ENCODE measurements at regions not wholly inside any gene's neighbourhood (a gene's known extent, or its start where the extent isn't known, plus 50 kb on each side); places are given as distances from the start of the nearest gene placed in this dataset.

DNA sequence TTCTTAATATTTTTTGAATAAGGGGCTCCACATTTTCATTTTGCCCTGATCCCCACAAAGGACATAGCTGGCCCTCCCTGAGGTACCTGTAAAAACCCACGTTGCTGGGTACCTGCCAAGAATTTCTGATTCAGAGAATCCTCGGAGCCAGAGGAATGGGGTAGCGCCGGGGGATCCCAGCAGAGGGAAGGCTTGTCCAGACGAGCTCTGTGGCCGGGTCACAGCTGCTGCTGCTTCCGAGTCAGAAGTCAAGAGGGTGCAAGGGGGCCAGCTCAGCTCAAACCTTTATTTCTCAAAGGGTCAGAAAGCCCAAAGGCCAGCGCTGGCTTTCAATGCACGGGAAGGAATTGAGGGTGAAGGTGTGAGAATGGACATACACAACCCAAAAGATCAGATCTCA, 68.9 kb upstream of the SDK2 start:
- ChIA-PET POLR2A (ENCODE audit: partially characterized antibody) (interaction anchor here (1.0 kb wide), 1 partner anchor 15 kb away, joined by 3 read pairs; no protein-coding TSS in a partner anchor), CTCF (ENCODE audit: partially characterized antibody) (interaction anchor here (0.6 to 10.6 kb wide), 13 partner anchors 9 to 373 kb away, joined by 3 to 175 read pairs (median 4); partner anchors contain the start of gene SDK2)
- Histone ChIP-seq H3K56ac (replicated peaks; ENCODE audit: insufficient read length, low read depth, low read length) (no peak overlapping the region), H3K79me2 (ENCODE audit: control insufficient read depth in 1 of 2, insufficient read depth in 2 of 2, low read length in 2 of 2) (no peaks in the 10 kb centered on the region), H4K5ac (ENCODE audit: insufficient read length, low read depth, low read length) (no peak overlapping the region), H3K23me2 (ENCODE audit: low read depth, low read length) (peaks cover 3% of the 10 kb centered on the region; the same call in 1 of the 2 replicates), H3K4ac (replicated peaks; ENCODE audit: insufficient read length, low read depth, low read length) (no peak overlapping the region), H3K9me3 (ENCODE audit: insufficient read depth in 2 of 2, low read depth in 1 of 2, low read length in 1 of 2) (no peaks in the 10 kb centered on the region), H2BK120ac (replicated peaks; ENCODE audit: low read depth, low read length) (no peak overlapping the region), H3K27ac (ENCODE audit: low read depth, low read length) (no peak overlapping the region), H2BK12ac (ENCODE audit: low read depth, low read length) (no peak overlapping the region), H4K20me1 (replicated peaks in 1 of 2; ENCODE audit: control insufficient read depth in 1 of 2, insufficient read depth in 2 of 2, low read length in 2 of 2) (no peaks in the 10 kb centered on the region), H3K27me3 (replicated peaks in 1 of 4; ENCODE audit: control insufficient read depth in 3 of 4, extremely low read depth in 1 of 4, insufficient read depth in 3 of 4, low read length in 3 of 4) (peaks cover 0 to 4% (median under 1%) of the 10 kb centered on the region in 4 experiments; a peak in 3 of 7 replicates), H4K8ac (ENCODE audit: extremely low read depth, insufficient read depth, low read length) (no peak overlapping the region), H3K4me3 (ENCODE audit: extremely low read depth in 1 of 4, insufficient read depth in 2 of 4, low read depth in 3 of 4, low read length in 4 of 4) (no peak overlapping the region), H2BK20ac (ENCODE audit: low read length) (no peak overlapping the region; the same call in 1 of the 2 replicates), H2AK5ac (ENCODE audit: low read depth, low read length) (no peak overlapping the region), H4K91ac (replicated peaks; ENCODE audit: insufficient read length, low read length) (peak overlapping the region; percentile 22), H3K4me1 (replicated peaks in 1 of 4; ENCODE audit: control insufficient read depth in 3 of 4, insufficient read depth in 4 of 4, low read length in 3 of 4) (peaks cover 0 to 8% (median 3%) of the 10 kb centered on the region in 4 experiments; a peak in 5 of 7 replicates), H2BK5ac (ENCODE audit: low read depth, low read length) (peak overlapping the region; percentile 4; the same call in 1 of the 2 replicates), H3K4me2 (ENCODE audit: insufficient read depth in 1 of 2, low read depth in 2 of 2, low read length in 2 of 2) (no peak overlapping the region), H3K9ac (replicated peaks in 1 of 4; ENCODE audit: extremely low read depth in 1 of 4, low read depth in 3 of 4, low read length in 3 of 4) (no peak overlapping the region), H2BK15ac (ENCODE audit: low read length) (0 out of 2 replicates have a peak overlapping the region, but pooled peaks have one; percentile 97), H3K79me1 (ENCODE audit: low read depth, low read length) (no peaks in the 10 kb centered on the region), H3K18ac (ENCODE audit: extremely low read depth, low read length) (no peak overlapping the region), H3K23ac (ENCODE audit: insufficient read length) (no peak overlapping the region), H3K36me3 (ENCODE audit: control insufficient read depth in 2 of 4, insufficient read depth in 4 of 4, low read length in 3 of 4) (no peaks in the 10 kb centered on the region), H3K14ac (ENCODE audit: insufficient read length) (no peak overlapping the region), H2AFZ (ENCODE audit: low read length) (0 out of 2 replicates have a peak overlapping the region, but pooled peaks have one; percentile 57)
- 69% methylated on average over 9 of the region's 9 CpGs; no CpG with 5 or more reads in 1 of the 2 experiments for WGBS, 2 experiments (ENCODE audit: extremely low coverage in 1 of 2, insufficient coverage in 1 of 2, insufficient read length in 1 of 2, insufficient replicate concordance in 2 of 2, low coverage in 1 of 2, low lambda C conversion rate in 2 of 2, missing lambda C conversion rate in 1 of 2)
- DNase-seq (ENCODE audit: low read depth in 1 of 2, low spot score in 2 of 2) (no peak), FAIRE-seq (no peak)
- TF ChIP-seq, protein P1, sequence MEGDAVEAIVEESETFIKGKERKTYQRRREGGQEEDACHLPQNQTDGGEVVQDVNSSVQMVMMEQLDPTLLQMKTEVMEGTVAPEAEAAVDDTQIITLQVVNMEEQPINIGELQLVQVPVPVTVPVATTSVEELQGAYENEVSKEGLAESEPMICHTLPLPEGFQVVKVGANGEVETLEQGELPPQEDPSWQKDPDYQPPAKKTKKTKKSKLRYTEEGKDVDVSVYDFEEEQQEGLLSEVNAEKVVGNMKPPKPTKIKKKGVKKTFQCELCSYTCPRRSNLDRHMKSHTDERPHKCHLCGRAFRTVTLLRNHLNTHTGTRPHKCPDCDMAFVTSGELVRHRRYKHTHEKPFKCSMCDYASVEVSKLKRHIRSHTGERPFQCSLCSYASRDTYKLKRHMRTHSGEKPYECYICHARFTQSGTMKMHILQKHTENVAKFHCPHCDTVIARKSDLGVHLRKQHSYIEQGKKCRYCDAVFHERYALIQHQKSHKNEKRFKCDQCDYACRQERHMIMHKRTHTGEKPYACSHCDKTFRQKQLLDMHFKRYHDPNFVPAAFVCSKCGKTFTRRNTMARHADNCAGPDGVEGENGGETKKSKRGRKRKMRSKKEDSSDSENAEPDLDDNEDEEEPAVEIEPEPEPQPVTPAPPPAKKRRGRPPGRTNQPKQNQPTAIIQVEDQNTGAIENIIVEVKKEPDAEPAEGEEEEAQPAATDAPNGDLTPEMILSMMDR (IDR thresholded peaks at IDR 0.05; ENCODE audit: control extremely low read depth in 1 of 3, insufficient read depth in 1 of 3, low read depth in 1 of 3, low read length in 3 of 3), result peak; percentile 43 to 62 (median 48)
- peak; percentile 65 to 79 for TF ChIP-seq RAD21 (IDR thresholded peaks at IDR 0.05 in 1 of 2, conservative IDR thresholded peaks at IDR 0.05 in 1 of 2; ENCODE audit: low read depth in 2 of 2, low read length in 2 of 2)
- no peak for TF ChIP-seq TAF1 (IDR thresholded peaks at IDR 0.05; ENCODE audit: low read depth, low read length)
